ENCODE measurements at regions not wholly inside any gene's neighbourhood (a gene's known extent, or its start where the extent isn't known, plus 50 kb on each side); places are given as distances from the start of the nearest gene placed in this dataset.

DNA sequence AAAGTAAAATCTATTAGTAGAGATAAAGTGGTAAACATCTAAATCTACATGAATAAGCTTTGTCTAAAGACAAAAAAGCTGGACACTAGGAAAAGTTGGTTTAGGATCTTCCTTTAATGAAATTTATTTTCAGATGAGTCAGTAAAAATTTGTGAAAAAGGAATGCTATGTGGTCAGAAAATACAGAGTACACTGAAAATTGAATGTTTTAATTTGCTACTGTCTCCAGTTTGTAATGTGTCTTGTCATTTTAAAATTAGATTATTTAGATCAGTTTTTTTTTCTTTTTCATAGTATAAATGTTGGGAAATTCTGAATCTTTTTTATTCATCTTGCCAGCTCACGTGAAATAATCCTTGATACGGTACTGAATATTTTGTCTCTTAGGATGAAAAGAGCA, 56.9 kb downstream of the SLITRK6 start:
- no peak for DNase-seq

DNA sequence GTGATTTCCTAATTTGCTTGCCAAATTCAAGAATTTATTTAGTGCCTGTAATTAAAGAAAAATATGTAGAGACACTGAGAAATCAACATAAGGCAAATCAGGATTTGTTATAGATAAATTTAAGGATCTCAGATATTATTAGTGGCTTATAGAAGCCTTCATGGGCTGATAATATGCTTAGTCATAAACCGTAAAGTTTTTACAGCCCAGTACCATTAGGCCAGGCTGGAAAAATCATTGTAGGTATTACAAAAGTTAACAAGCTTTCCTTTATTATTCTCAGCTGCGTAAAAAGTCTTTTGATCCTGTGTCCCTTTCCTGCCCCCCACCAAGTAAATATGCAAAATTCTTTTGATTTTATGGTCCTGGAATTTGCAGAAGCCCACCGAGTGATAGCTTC, 58.2 kb downstream of the SLITRK6 start:
- DNase-seq: no peak

DNA sequence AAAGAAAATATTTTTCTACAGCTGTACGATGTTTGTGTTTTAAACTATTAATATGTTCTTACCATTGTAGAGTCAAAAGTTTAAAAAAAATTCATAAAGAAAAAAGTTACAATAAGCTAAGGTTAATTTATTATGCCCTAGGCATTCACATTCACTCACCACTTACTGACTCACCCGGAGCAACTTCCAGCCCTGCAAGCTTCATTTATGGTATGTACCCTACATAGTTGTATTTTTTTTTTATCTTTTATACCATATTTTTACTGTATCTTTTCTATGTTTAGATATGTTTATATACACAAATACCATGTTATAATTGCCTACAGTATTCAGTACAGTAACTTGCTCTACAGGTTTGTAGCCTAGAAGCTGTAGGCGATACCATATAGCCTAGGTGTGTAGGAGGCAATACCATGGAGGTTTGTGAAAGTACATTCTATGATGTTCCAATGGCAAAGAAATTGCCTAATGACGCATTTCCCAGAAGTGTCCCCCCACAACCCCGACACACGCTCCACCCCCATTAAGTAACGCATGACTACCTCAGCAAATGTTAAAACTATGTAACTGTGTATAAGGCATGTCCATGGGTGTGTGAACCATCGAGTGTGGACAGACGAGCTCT, 60.4 kb downstream of the SLITRK6 start:
- DNase-seq: no peak

DNA sequence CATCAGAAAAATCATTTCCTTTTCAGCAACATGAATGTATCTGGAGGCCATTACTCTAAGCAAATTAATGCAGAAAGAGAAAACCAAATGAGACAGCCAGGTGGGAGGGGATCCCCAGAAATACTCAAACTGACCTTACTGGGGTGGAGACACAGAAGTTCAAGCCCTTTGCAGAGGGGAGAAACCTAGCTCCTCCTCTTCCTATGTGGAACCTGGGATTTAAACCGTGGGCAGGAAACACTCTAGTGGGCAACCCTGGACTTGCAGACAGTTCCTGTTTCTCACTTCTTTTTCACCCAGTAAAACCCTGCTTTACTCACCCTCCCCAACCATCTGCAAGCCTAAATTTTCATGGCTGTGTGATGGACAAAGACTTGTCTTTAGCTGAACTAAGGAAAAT, 61.3 kb downstream of the SLITRK6 start:
- DNase-seq: no peak

DNA sequence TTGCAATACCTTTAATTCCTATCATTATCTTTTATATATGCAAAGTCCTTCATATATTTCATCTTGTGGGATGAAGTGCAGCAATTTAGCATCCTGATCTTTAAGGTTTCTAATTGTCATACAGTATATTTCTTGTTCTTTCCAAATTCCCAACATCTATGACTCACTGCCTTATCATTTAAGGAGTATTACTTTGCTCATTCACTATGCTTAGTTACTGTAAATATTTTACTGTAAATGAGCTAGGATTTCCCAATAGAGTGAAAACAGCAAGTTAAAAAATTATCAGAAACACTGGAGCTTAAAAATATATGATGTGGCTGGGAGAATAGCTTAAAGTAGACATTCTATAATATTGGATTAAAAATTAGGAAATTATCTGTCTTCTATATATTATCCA, 69.9 kb downstream of the SLITRK6 start:
- no peak for DNase-seq

DNA sequence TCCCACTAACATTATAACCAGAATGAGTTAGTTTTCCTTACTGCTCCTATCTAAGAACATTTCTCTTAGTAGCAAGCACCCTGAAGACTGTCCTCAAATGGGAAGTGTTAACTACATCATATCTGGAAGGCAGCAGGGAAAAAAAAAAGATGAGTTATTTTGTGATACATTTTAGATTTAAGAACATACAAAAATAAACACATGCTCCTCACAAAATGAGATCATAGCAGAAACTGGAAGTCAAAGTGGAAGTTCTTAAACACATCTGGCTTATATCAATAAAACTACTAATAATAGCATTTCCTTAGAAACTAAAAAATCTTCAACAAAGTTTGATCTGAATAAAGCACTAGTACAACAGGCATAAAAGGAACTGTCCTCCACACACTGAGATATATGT, 70.4 kb downstream of the SLITRK6 start:
- no peak for DNase-seq

DNA sequence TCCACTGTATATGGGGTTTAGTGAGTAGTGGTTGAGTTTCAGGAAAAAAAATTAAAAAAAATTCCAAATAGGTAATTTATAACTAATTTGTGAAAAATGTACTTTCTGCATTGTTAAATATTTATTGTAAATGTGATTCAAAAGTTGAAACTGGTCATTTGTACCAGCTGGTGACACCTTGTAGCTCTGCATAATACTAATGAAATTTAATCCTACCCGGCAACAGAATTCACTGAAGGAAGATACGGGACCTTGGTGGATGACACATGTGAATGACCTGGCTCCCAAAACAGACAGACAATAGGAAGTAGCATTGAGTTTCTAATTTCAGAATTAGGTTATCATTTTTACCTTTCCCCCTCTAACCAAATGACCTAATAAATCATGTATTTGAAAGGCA, 73.8 kb downstream of the SLITRK6 start:
- DNase-seq: no peak

DNA sequence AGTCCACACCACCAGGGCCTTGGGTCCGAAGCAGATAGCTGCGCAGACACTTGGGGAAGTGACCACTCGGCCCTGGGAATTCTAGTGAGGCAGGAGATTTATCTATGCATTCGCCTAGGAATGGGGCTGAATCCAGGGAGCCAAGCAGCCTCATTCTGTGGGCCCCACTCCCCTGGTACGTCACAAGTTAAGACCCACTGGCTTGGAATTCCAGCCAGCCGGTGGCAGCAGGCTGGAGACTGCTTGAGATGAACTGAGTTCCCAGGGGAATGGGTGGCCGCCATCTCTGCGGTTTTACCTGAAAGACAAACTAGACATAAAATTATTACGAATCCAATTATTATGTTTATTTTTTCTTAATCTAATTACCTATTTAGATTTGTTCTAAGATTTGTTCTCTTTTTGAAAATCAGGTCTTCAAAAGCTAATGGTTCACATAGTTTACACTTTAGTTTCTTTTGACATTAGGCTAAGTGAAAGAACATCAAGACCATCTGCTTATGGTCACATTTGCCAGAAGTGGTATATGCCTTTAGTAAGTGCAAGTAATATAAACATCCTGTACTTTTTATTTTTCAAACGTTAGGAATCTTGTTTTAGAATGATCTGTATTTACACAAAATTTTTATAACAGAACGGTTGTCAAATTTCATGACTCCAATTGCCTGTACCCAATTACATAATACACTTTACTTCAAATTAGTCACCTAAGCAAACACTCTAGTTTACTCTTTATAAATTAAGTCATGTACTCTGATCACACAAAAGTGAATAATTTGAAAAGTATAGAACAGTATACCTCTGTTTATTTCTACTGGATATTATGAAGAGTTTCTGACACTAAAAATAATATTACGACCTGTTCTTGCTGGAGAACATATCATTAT, 74.4 kb downstream of the SLITRK6 start:
- no peak for DNase-seq

DNA sequence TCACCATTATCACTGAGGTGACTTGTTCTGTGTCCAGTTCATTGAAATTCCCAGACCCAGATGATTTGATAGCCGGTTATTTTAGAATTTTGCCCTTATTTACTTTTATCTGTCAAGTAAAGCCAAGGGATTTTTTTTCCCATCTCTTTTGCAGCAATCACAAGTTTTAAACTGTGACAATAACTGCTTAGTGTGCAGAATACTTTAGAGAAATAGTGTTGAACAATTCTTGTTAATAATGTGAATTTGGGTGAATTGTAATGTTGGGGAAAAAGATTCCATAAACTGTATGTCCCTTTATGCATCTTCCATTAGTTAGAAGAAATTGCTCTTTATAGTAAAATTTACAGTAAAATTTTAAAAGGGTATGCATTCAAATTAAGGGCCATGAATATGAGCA, 79.5 kb downstream of the SLITRK6 start:
- DNase-seq: no peak

DNA sequence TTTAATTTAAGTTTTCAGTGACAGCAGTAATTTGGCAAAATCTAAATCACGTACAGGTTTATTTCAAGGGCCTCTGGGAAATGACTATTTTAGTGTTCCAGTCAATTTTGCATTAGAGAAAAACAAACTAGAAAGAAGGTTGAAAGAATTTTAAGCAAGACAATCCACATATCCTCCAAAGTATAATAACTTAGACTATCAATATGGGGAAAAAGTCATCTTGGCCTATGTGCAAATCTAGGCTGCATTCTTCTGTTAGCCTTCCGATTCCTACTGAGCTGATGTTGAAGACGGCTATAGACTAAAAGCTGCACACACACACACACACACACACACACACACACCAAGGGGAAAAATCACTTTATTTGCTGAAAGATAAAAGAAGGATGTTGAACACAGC, 81.3 kb downstream of the SLITRK6 start:
- DNase-seq: no peak

DNA sequence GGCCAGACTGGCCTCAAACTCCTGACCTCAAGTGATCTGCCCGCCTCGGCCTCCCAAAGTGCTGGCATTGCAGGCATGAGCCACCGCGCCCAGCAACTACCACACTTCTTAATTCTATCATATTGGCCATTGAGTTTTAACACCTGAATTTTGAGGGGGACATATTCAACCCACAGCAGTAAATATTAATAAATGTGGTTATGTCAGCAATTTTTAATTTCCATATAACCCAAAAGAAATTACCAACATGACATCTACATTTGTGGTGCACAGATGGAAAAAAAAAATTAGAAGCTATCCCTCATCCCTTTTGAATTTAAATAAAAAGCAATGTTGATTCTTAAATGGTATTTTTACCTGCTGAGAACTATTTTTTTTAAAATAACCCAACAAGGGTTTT, 88.7 kb downstream of the SLITRK6 start:
- no peak for DNase-seq

DNA sequence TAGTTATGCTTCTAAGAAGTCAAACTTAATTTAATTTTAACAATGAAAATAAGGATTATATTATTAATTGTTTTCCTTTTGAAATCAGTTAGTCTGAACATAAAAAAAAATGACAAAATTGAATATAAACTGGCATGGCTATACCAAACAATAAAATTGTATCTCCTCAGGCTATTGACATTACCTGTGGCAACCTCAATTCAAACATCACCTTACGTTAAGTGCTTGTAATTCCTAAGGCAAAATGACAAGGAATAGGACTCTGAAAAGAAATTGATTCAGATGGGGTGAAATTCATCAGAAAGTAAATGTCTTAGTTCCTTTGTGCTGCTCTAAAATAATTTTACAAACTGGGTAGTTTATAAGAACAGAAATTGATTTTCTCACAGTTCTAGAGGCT, 89.5 kb downstream of the SLITRK6 start:
- no peak for DNase-seq

DNA sequence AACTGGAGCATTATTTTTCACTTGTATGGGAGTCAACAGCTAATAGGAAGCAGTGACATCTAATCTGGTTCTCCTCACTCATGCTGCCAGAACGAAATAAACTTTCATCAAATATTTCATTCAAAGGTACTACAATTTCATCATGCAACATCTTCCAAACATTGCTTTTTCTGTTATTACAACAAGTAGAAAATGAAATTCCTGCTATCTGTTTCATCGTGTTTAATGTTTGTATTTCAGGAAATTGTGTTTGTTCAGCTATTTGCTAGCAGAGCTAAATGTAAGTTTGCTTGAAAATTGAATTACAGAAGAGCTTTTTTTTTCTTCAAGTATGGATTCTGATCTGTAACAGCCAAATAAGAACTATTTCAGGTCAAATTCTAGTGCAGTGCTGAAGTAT, 90.1 kb downstream of the SLITRK6 start:
- DNase-seq: no peak

DNA sequence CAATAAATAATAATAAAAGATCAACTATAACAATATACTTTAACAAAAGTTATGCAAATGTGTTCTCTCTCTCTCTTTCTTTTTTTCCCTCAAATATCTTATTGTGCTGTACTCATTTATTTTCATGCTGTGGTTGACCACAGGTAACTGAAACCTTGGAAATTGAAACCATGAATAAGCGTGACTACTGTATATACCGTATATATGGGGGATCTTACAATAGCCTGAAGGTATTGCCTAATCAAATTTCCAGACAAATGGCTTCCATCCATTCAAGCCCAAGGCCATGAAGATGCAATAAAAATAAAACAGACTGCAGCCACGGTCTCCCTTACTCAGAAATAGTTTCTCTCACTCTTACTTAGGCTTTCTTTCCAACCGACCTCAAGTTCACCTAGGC, 98.3 kb downstream of the SLITRK6 start:
- no peak for DNase-seq

DNA sequence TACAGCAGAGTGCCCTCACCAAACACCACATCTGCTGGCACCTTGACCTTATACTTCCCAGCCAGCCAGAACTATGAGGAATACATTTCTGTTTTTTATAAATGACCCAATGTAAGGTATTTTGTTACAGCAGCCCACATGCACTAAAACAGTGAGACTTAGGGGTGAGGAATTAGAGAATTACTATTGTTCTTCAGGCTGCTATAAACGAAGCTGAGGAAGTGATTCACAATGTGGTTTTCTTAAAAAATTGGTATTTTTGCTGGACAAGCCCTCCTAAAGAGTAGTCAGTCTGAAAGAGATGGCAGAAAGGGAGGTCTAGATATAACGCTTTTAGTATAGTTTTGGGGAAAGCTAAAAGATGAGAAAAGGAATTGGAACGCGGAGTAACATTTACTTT, 101.0 kb downstream of the SLITRK6 start:
- no peak for DNase-seq

DNA sequence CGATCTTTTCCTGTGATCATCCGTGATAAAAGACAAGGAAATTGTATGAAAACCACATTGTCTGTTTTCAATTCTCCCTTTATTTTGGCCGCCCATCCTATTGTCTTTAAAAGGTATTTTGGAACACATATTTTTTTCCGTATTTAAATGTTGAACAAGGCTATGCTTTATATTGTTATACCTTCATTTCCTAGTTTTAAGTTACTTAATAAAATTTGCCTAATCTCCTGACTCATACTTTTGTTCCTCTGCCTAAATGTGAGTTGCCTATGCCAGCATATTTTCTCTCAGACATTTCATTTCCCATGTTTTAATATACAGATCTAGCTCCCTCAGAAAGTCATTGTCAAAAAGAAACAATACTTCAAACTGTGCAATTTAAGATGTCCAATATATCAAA, 104.2 kb downstream of the SLITRK6 start:
- DNase-seq: no peak

DNA sequence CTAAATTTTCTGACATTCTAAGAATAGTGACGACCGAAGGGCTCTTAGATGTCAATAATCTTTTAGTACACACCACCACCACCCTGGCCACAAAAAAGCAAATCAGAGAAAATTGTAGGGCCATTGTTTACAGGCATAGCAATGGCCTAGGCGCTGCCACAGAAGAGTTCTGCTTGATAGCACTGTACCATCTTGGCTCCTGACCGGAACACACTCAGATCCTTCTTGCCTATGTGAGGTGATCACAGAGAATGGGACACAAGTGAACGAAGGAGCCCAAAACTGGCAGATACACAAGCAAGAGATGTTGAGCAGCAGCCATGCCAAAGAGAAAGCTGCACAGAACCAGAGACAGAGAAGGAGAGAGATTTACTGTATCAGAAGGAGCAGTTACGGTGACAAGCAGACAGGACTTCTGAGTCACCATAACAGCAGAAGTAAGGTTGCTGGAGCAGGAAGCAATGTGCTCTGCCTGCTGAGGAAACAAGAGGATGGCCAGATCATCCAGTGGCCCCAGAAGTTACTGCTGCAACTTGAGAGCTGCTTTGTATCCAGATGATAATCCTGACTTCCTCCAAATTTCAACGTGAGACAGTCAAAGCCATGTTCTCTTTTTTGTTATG, 105.2 kb downstream of the SLITRK6 start:
- no peak for DNase-seq

DNA sequence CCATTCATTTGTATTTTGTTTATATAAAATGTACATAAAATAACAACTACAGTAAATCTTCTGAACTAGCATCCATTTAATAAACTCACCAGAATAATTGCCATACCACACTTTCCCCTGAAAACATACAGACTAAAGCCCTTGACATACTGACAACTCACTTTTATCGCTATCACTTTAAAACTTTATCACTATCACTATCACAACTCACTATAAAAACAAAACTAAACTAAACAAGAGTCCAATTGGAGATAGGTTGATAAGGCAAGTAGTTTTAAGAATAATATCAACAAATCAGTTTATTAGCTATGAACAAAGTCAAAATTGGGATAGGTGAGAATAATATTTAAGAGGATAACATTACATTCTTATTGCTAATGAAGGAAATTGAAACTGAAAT, 108.9 kb downstream of the SLITRK6 start:
- no peak for DNase-seq

DNA sequence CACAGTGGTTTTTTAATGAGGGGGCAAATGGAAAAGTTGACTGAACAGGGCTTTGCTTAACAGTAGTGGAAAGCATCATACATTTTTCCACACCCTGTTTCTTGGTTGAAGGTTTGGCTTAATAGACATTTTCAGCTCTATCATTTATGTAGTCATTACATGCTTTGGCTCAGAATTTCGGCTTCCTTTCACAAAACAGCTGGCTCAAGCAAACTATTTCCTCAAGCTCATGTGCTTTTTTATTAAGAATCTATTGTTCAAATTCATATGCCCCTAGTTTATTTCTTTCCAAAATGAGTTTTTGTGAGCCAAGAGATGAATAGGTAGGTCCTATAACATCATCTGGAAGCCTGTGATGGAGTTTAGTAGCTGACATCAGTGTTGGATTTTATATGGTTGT, 113.8 kb downstream of the SLITRK6 start:
- DNase-seq: no peak

DNA sequence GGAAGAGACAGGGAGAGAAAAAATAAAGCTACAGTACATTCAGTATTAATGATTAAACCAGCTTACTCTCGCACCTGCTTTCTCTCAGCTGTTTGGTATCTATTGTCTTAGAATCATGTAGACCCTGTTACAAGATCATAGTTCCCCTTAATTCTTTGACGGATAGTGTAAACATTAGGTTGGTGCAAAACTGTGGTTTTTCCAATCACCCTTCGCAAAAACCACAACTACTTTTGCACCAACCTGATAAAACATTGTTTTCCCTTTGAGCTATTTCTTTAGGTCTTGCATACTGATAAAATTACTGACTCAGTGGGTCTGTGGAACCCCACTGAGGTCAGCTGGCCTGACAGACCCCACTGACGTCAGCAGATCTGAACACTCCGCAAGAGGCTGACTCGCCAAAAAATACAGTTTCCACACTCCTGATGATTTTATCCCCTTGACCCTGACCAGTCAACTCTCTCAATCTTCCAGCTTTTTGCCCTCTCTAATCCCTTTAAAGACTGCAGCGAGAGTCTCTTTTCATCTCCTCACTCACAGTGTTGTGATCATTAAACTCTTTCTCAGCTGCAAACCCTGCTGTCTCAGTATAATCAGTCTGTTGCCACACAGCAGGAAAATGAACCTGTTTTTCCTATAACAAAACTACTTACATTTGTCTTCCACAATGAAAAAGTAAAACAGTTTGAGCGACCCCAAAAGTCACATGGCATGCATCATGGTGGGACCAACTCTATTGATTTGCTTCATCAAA, 123.9 kb downstream of the SLITRK6 start:
- no peak for DNase-seq

DNA sequence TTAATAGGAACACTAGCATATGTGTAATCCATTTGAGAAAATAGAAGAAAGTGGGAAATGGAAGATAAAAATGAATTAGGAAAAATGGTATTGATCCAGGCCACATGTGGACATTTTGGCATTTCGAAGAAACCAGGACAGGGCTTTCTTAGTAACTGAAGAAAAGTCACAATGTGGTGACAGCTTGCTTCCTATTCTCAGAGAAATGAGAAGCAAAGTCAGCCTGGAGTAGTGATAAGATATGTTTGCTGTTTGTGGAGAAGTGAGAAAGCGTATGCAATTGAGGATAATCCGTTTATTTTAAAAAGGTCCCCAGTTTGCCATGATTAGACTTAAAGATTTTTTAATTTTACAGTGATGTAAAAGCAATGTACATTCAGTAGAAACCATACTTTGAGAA, 127.9 kb downstream of the SLITRK6 start:
- no peak for DNase-seq

DNA sequence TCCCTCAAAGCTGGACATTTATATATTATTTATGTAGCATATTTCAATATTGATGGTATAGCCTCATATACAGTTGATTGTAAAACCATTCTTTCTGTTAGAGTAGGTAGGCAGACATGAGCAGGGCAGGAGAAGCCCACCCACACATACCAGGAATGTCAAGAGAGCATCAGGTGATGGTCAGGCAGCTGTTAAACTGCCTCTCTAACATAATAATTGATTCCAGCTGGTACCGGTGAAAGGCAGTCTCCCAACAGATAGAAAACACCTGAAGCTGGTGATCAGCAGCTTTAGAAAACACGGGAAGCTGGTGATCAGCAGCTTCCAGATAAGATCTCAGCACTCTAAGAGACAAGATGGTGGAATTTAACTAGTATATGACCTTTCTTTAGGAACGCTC, 132.9 kb downstream of the SLITRK6 start:
- no peak for DNase-seq

DNA sequence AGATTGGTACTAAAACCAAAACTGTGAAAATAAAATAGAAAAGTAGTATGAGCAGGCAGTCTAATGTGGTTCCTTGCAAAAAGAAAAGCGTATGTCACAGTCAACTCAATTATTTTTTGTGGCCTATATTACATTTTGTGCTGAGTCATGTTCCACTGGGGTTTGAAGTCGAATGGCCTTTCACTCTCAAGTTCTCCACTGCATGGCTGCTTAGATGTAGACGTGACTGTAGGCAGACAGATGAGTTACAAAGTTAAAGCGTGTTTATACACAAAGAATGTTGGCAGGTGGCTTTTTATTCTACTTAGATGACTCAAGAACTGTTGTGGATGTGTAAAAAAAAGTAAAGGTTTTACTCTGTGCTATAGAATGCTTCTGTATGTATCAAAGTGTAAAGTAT, 133.9 kb downstream of the SLITRK6 start:
- no peak for DNase-seq

DNA sequence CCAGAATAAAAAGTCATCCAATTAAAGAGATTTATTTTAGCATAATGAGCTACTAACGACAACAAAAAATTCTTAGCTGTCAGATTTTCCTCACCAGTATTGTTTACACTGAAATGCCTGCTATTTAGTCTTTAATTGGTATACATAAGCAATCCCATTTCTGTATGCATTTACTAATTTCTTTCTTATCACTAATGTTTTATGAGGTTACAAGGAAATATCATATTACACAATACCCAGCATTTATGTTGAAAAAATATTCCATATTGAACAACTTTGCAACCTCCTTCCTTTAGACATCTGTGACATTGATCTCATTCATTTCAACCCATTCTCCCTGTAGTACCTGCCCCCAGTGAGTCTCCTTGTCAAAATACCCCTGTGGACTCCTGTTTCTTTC, 135.4 kb downstream of the SLITRK6 start:
- DNase-seq: no peak

Measured in SW 1271 (cell line).